HCT116 (cell line): ENCODE measurements at regions not wholly inside any gene's neighbourhood (a gene's known extent, or its start where the extent isn't known, plus 50 kb on each side); places are given as distances from the start of the nearest gene placed in this dataset.

Experiments used
- ATAC-seq: fragments of 200-7000 bp; cut with Tn5 transposase; 2 replicates; pipeline ENCODE4 v1.9.1; 2020; ENCODE audit warnings: mild to moderate bottlenecking, moderate library complexity
- BruUV-seq: library from RNA; stranded (reverse); fragments of 400-500 nt; replicated peaks from 2 replicates; lab custom pipeline; 2021; lab: Mats Ljungman, UMichigan
- CTCF ChIA-PET: fragments of 300-600 bp; sonication (Branson Sonifier 250); formaldehyde crosslinking; loops from one replicate; lab custom pipeline; 2021; ENCODE audit warnings: antibody characterized with exemption; lab: Charles Lee
- POLR2A ChIA-PET: fragments of 300-600, 350-600 bp; sonication (Branson Sonifier 250); formaldehyde crosslinking; loops from one replicate; lab custom pipeline; 2021; ENCODE audit warnings: antibody characterized with exemption; lab: Charles Lee
- RAD21 ChIA-PET, 2 experiments: fragments of 300-600 bp; sonication (Branson Sonifier 250); formaldehyde crosslinking; loops; one replicate each; lab custom pipeline; 2023; ENCODE audit warnings: low total read pairs in 2 of 2; ENCODE audit not compliant: uncharacterized antibody in 2 of 2, unreplicated experiment in 2 of 2, low non-redundant PET in 1 of 2; lab: Charles Lee
- DNase-seq: peaks from one replicate; pipeline ENCODE4 v3.0.0-alpha.2; 2010; ENCODE audit warnings: low read depth, low spot score
- H2AFZ ChIP-seq: fragments of 200-600 bp; shearing (Covaris generic), sonication (generic); 2 replicates; pipeline ENCODE4 v1.6.1; 2017; ENCODE audit warnings: low read depth, mixed run types, mixed read lengths, antibody characterized with exemption, low read length; ENCODE audit not compliant: poor library complexity, severe bottlenecking
- H3K27ac ChIP-seq: 2 replicates; pipeline ENCODE4 v1.5.1; 2012; ENCODE audit warnings: low read depth, low read length
- H3K27me3 ChIP-seq: fragments of 200-600 bp; sonication (generic); 2 replicates; pipeline ENCODE4 v1.6.1; 2016; ENCODE audit warnings: mixed run types, low read length, mixed read lengths; ENCODE audit not compliant: insufficient read depth
- H3K36me3 ChIP-seq, 2 experiments: fragments of 200-500 bp in 1 of 2; fragments of 200-600 bp in 1 of 2; sonication (Bioruptor generic) in 1 of 2; sonication (generic) in 1 of 2; 2 replicates each; pipeline versions ENCODE4 v1.5.1 to v1.6.1; 2014 to 2016; ENCODE audit warnings: low read length in 2 of 2, inconsistent platforms in 1 of 2, mixed read lengths in 1 of 2, mixed run types in 1 of 2; ENCODE audit not compliant: insufficient read depth in 2 of 2, control insufficient read depth in 1 of 2
- H3K4me1 ChIP-seq, 2 experiments: fragments of 200-600 bp in 1 of 2; sonication (generic) in 1 of 2; 2 replicates each; pipeline versions ENCODE4 v1.5.1 to v1.6.1; 2012 to 2017; ENCODE audit warnings: low read length in 2 of 2, inconsistent platforms in 1 of 2, mild to moderate bottlenecking in 1 of 2, mixed read lengths in 1 of 2, mixed run types in 1 of 2, moderate library complexity in 1 of 2; ENCODE audit not compliant: insufficient read depth in 2 of 2, control insufficient read depth in 1 of 2
- H3K4me2 ChIP-seq: fragments of 200-600 bp; sonication (generic); 2 replicates; pipeline ENCODE4 v1.6.1; 2017; ENCODE audit warnings: mixed run types, low read length, mixed read lengths
- H3K4me3 ChIP-seq, 2 experiments: fragments of 200-600 bp in 1 of 2; sonication (generic) in 1 of 2; replicated peaks in 1 of 2; 2 replicates each; pipeline ENCODE4 v1.5.1; 2011 to 2016; ENCODE audit warnings: low read length in 2 of 2, control low read depth in 1 of 2, low read depth in 1 of 2, mild to moderate bottlenecking in 1 of 2, mixed read lengths in 1 of 2, mixed run types in 1 of 2
- H3K79me2 ChIP-seq: fragments of 200-600 bp; sonication (generic); 2 replicates; pipeline ENCODE4 v1.6.1; 2017; ENCODE audit warnings: mild to moderate bottlenecking, mixed run types, low read length, moderate library complexity, mixed read lengths; ENCODE audit not compliant: insufficient read depth
- H3K9ac ChIP-seq: fragments of 200-600 bp; sonication (generic); 2 replicates; pipeline ENCODE4 v1.6.1; 2016; ENCODE audit warnings: low read length, mixed read lengths
- H3K9me2 ChIP-seq: fragments of 200-600 bp; sonication (generic), shearing (Covaris generic); 2 replicates; pipeline ENCODE4 v1.6.1; 2017; ENCODE audit warnings: mixed run types, mild to moderate bottlenecking, moderate library complexity; ENCODE audit not compliant: insufficient read depth
- H3K9me3 ChIP-seq, 2 experiments: fragments of 200-500 bp in 1 of 2; fragments of 200-600 bp in 1 of 2; sonication (Bioruptor generic) in 1 of 2; sonication (generic) in 1 of 2; 2 replicates each; pipeline ENCODE4 v1.6.1; 2014 to 2017; ENCODE audit warnings: low read length in 2 of 2, mixed read lengths in 2 of 2, inconsistent platforms in 1 of 2, low read depth in 1 of 2, mild to moderate bottlenecking in 1 of 2, mixed run types in 1 of 2, moderate library complexity in 1 of 2; ENCODE audit not compliant: control insufficient read depth in 1 of 2, insufficient read depth in 1 of 2
- H4K20me1 ChIP-seq: fragments of 200-600 bp; sonication (generic), shearing (Covaris generic); 2 replicates; pipeline ENCODE4 v1.6.1; 2017; ENCODE audit warnings: mixed run types, mild to moderate bottlenecking, moderate library complexity; ENCODE audit not compliant: insufficient read depth
- CBX3 ChIP-seq: IDR thresholded peaks from 2 replicates; pipeline ENCODE4 v1.6.1; 2012; ENCODE audit warnings: low read depth
- CEBPB ChIP-seq: IDR thresholded peaks from 2 replicates; pipeline ENCODE4 v1.6.1; 2012; ENCODE audit warnings: low read depth
- EGR1 ChIP-seq: IDR thresholded peaks from 2 replicates; pipeline ENCODE4 v1.6.1; 2012; ENCODE audit warnings: low read depth
- ELF1 ChIP-seq: IDR thresholded peaks from 2 replicates; pipeline ENCODE4 v1.6.1; 2012; ENCODE audit warnings: low read depth, borderline replicate concordance
- POLR2AphosphoS5 ChIP-seq: IDR thresholded peaks from 2 replicates; pipeline ENCODE4 v1.6.1; 2011; ENCODE audit warnings: mild to moderate bottlenecking, low read depth, low read length, moderate library complexity
- RAD21 ChIP-seq: IDR thresholded peaks from 2 replicates; pipeline ENCODE4 v1.6.1; 2012; ENCODE audit warnings: low read depth, mild to moderate bottlenecking
- SP1 ChIP-seq: IDR thresholded peaks from 2 replicates; pipeline ENCODE4 v1.6.1; 2012; ENCODE audit warnings: low read depth
- intact Hi-C: fragments of 100-400 bp; cut with micrococcal nuclease; formaldehyde crosslinking; loops from 2 replicates; pipeline ENCODE4 v1.10.0; 2022
- TF ChIP-seq, protein P1 (sequence below), 3 experiments: fragments of 200-600 bp in 1 of 3; sonication (generic) in 1 of 3; IDR thresholded peaks in 2 of 3; conservative IDR thresholded peaks in 1 of 3; 2 replicates each; pipeline ENCODE4 v1.5.1; 2012 to 2017; ENCODE audit warnings: low read depth in 2 of 3, low read length in 2 of 3, antibody characterized with exemption in 1 of 3, borderline replicate concordance in 1 of 3, control low read depth in 1 of 3, mild to moderate bottlenecking in 1 of 3, mixed read lengths in 1 of 3, mixed run types in 1 of 3, moderate library complexity in 1 of 3; ENCODE audit not compliant: insufficient read depth in 1 of 3
- TF ChIP-seq, protein P2 (sequence below): IDR thresholded peaks from 2 replicates; pipeline ENCODE4 v1.6.1; 2012
- TF ChIP-seq, protein P3 (sequence below): IDR thresholded peaks from 2 replicates; pipeline ENCODE4 v1.6.1; 2011; ENCODE audit warnings: mild to moderate bottlenecking, low read length, moderate library complexity; ENCODE audit not compliant: insufficient replicate concordance; ENCODE audit errors: extremely low read depth

DNA sequence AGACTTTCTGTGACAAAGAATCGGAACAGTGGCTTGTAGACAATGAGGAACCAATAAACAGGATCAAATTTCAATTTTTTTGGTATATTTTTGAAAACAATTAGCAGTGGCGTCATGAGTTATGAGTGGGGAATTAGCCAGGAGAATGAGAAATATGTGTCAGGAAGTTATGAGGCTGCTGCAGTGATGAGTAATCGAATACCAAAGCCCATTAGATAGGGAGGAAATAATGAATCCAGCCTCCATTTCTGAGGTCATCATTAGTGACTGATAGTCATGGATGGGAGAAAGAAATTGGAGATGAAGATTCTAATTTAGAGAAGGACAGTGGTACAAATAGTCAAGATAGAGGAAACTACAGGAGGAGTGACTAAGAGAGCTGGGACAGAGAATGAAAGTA, 673.1 kb upstream of the VRK2 start (continued):
- TF ChIP-seq, protein P1, sequence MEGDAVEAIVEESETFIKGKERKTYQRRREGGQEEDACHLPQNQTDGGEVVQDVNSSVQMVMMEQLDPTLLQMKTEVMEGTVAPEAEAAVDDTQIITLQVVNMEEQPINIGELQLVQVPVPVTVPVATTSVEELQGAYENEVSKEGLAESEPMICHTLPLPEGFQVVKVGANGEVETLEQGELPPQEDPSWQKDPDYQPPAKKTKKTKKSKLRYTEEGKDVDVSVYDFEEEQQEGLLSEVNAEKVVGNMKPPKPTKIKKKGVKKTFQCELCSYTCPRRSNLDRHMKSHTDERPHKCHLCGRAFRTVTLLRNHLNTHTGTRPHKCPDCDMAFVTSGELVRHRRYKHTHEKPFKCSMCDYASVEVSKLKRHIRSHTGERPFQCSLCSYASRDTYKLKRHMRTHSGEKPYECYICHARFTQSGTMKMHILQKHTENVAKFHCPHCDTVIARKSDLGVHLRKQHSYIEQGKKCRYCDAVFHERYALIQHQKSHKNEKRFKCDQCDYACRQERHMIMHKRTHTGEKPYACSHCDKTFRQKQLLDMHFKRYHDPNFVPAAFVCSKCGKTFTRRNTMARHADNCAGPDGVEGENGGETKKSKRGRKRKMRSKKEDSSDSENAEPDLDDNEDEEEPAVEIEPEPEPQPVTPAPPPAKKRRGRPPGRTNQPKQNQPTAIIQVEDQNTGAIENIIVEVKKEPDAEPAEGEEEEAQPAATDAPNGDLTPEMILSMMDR (IDR thresholded peaks at IDR 0.05 in 2 of 3, conservative IDR thresholded peaks at IDR 0.05 in 1 of 3; ENCODE audit: borderline replicate concordance in 1 of 3, insufficient read depth in 1 of 3, low read depth in 2 of 3, low read length in 2 of 3), result no peak
- TF ChIP-seq ELF1 (peak; percentile 12; the same call in 1 of the 2 replicates), SP1 (peak; percentile 68)

DNA sequence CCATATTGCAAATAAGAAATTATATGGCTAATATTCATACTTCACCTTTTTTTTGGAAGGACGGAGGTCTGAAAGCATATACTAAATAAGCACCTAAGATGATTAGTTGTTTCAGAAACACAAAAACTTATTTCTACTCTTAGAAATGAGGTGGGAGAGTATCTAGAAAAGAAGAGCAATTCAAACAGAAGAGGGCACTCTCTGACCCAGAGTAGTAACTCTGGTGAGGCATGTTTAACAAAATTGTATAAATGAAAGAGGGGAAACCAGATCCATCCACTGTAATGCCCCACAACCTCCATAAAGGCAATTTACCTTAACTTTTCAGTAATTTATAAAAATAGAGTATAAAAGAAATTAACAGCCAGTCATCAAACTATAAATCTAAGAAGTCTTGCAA, 669.6 kb upstream of the VRK2 start:
- ChIA-PET POLR2A (no interaction called here), RAD21 (interaction anchor here in 1 of 2 experiments (0.7 kb wide), 1 partner anchor 67 kb away, joined by 3 read pairs; no protein-coding TSS in a partner anchor), CTCF (interaction anchor here (0.9 to 1.0 kb wide), 2 partner anchors 10 to 121 kb away, joined by 3 to 15 read pairs; no protein-coding TSS in a partner anchor)
- TF ChIP-seq EGR1, result no peak
- TF ChIP-seq, protein P2, sequence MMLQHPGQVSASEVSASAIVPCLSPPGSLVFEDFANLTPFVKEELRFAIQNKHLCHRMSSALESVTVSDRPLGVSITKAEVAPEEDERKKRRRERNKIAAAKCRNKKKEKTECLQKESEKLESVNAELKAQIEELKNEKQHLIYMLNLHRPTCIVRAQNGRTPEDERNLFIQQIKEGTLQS, result no peak
- TF ChIP-seq, protein P1 (IDR thresholded peaks at IDR 0.05 in 2 of 3, conservative IDR thresholded peaks at IDR 0.05 in 1 of 3; ENCODE audit: borderline replicate concordance in 1 of 3, insufficient read depth in 1 of 3, low read depth in 2 of 3, low read length in 2 of 3), result peak; percentile 31 to 58 (median 53); a peak in 4 of 6 replicates
- TF ChIP-seq CBX3, result no peak
- TF ChIP-seq, protein P3, sequence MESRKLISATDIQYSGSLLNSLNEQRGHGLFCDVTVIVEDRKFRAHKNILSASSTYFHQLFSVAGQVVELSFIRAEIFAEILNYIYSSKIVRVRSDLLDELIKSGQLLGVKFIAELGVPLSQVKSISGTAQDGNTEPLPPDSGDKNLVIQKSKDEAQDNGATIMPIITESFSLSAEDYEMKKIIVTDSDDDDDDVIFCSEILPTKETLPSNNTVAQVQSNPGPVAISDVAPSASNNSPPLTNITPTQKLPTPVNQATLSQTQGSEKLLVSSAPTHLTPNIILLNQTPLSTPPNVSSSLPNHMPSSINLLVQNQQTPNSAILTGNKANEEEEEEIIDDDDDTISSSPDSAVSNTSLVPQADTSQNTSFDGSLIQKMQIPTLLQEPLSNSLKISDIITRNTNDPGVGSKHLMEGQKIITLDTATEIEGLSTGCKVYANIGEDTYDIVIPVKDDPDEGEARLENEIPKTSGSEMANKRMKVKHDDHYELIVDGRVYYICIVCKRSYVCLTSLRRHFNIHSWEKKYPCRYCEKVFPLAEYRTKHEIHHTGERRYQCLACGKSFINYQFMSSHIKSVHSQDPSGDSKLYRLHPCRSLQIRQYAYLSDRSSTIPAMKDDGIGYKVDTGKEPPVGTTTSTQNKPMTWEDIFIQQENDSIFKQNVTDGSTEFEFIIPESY, result no peak
- TF ChIP-seq POLR2AphosphoS5, result no peak
- no peak for TF ChIP-seq CEBPB
- TF ChIP-seq RAD21, result peak; percentile 74
- Histone ChIP-seq H3K9me3 (no peaks in the 10 kb centered on the region), H3K36me3 (no peaks in the 10 kb centered on the region), H3K4me2 (no peak overlapping the region), H3K4me1 (peaks cover 10 to 34% of the 10 kb centered on the region in 2 experiments), H3K79me2 (no peaks in the 10 kb centered on the region), H3K9me2 (no peaks in the 10 kb centered on the region), H3K9ac (no peak overlapping the region), H4K20me1 (no peaks in the 10 kb centered on the region), H3K4me3 (no peak overlapping the region), H3K27me3 (no peaks in the 10 kb centered on the region), H3K27ac (no peak overlapping the region), H2AFZ (peak overlapping the region; percentile 83)
- intact Hi-C loops, result loop anchor here (1.0 kb wide), 1 partner anchor 120 kb away; no protein-coding TSS in a partner anchor
- no TSS peak for BruUV-seq
- DNase-seq (no peak), ATAC-seq (peak; percentile 64)
